Liver (tissue), 8 donors: ENCODE measurements at regions not wholly inside any gene's neighbourhood (a gene's known extent, or its start where the extent isn't known, plus 50 kb on each side); places are given as distances from the start of the nearest gene placed in this dataset.

ENCODE experiments used
- DNase-seq: peaks from one replicate; pipeline ENCODE4 v3.0.0-alpha.2; 2017; ENCODE audit warnings: low spot score
- H3K27ac ChIP-seq, 2 donors: one replicate each; pipeline ENCODE4 v1.7.0; 2013; ENCODE audit warnings: inconsistent platforms in 2 of 2, low read length in 2 of 2, control low read depth in 1 of 2, low read depth in 1 of 2, mild to moderate bottlenecking in 1 of 2
- H3K27me3 ChIP-seq, 4 donors: one replicate each; pipeline versions ENCODE4 v1.6.1 to v1.7.0; 2013; ENCODE audit warnings: low read length in 3 of 4, inconsistent platforms in 1 of 4, mild to moderate bottlenecking in 1 of 4, moderate library complexity in 1 of 4; ENCODE audit not compliant: control insufficient read depth in 4 of 4, insufficient read depth in 4 of 4
- H3K36me3 ChIP-seq, 4 donors: one replicate each; pipeline versions ENCODE4 v1.6.1 to v1.7.0; 2013; ENCODE audit warnings: low read length in 3 of 4, mild to moderate bottlenecking in 3 of 4, low read depth in 1 of 4, moderate library complexity in 1 of 4; ENCODE audit not compliant: control insufficient read depth in 4 of 4, insufficient read depth in 3 of 4
- H3K4me1 ChIP-seq, 4 donors: one replicate each; pipeline versions ENCODE4 v1.6.1 to v1.7.0; 2013; ENCODE audit warnings: low read length in 3 of 4, mild to moderate bottlenecking in 3 of 4, moderate library complexity in 1 of 4; ENCODE audit not compliant: control insufficient read depth in 4 of 4, insufficient read depth in 4 of 4
- H3K4me3 ChIP-seq, 3 donors: one replicate each; pipeline versions ENCODE4 v1.6.1 to v1.7.0; 2013; ENCODE audit warnings: low read length in 3 of 3, control low read depth in 1 of 3, low read depth in 1 of 3, mild to moderate bottlenecking in 1 of 3
- H3K9ac ChIP-seq, 2 donors: one replicate each; pipeline ENCODE4 v1.7.0; 2013; ENCODE audit warnings: low read length in 2 of 2, mild to moderate bottlenecking in 2 of 2, moderate library complexity in 2 of 2, control low read depth in 1 of 2, low read depth in 1 of 2
- H3K9me3 ChIP-seq, 4 donors: one replicate each; pipeline versions ENCODE4 v1.6.1 to v1.7.0; 2013; ENCODE audit warnings: low read length in 3 of 4; ENCODE audit not compliant: control insufficient read depth in 4 of 4
- EGR1 ChIP-seq, 2 donors: IDR thresholded peaks; 2 replicates each; pipeline ENCODE4 v1.6.1; 2016 to 2018; ENCODE audit warnings: antibody characterized with exemption in 2 of 2, low read depth in 2 of 2
- FOXA1 ChIP-seq: IDR thresholded peaks from 2 replicates; pipeline ENCODE4 v1.6.1; 2016; ENCODE audit warnings: antibody characterized with exemption
- FOXA2 ChIP-seq: IDR thresholded peaks from 2 replicates; pipeline ENCODE4 v1.6.1; 2016; ENCODE audit warnings: antibody characterized with exemption
- GABPA ChIP-seq, 2 donors: IDR thresholded peaks in 1 of 2; conservative IDR thresholded peaks in 1 of 2; 2 replicates each; pipeline ENCODE4 v1.6.1; 2016; ENCODE audit warnings: antibody characterized with exemption in 2 of 2, mild to moderate bottlenecking in 1 of 2, moderate library complexity in 1 of 2
- HNF4A ChIP-seq, 2 donors: conservative IDR thresholded peaks; 2 replicates each; pipeline ENCODE4 v1.6.1; 2016; ENCODE audit warnings: antibody characterized with exemption in 2 of 2, mild to moderate bottlenecking in 2 of 2
- HNF4G ChIP-seq: IDR thresholded peaks from 2 replicates; pipeline ENCODE4 v1.6.1; 2016; ENCODE audit warnings: antibody characterized with exemption
- JUND ChIP-seq, 2 donors: IDR thresholded peaks; 2 replicates each; pipeline ENCODE4 v1.6.1; 2016; ENCODE audit warnings: antibody characterized with exemption in 2 of 2
- NR2F2 ChIP-seq: IDR thresholded peaks from 2 replicates; pipeline ENCODE4 v1.6.1; 2016; ENCODE audit warnings: antibody characterized with exemption
- RAD21 ChIP-seq, 2 donors: IDR thresholded peaks; 2 replicates each; pipeline ENCODE4 v1.6.1; 2016; ENCODE audit warnings: antibody characterized with exemption in 2 of 2, mild to moderate bottlenecking in 2 of 2
- RXRA ChIP-seq, 2 donors: IDR thresholded peaks; 2 replicates each; pipeline ENCODE4 v1.6.1; 2017 to 2018; ENCODE audit warnings: antibody characterized with exemption in 2 of 2, mild to moderate bottlenecking in 1 of 2
- TAF1 ChIP-seq: conservative IDR thresholded peaks from 2 replicates; pipeline ENCODE4 v1.6.1; 2016; ENCODE audit warnings: antibody characterized with exemption, mild to moderate bottlenecking
- YY1 ChIP-seq: IDR thresholded peaks from 2 replicates; pipeline ENCODE4 v1.6.1; 2016; ENCODE audit warnings: antibody characterized with exemption, mild to moderate bottlenecking
- WGBS: extraction: QIAGEN DNeasy Blood & Tissue Kit; methylation state at CpG from one replicate; pipeline ENCODE4 v1.1.7; 2013; 5-methylcytosine and 5-hydroxymethylcytosine counted together
- TF ChIP-seq, protein P1 (sequence below): fragments of 150-350 bp; IDR thresholded peaks from 2 replicates; pipeline ENCODE4 v1.5.1; 2017; ENCODE audit warnings: improper control_type of control experiment, low read depth, low read length; ENCODE audit not compliant: missing input control
- TF ChIP-seq, protein P2 (sequence below): IDR thresholded peaks from 2 replicates; pipeline ENCODE4 v1.6.1; 2016; ENCODE audit warnings: antibody characterized with exemption, mild to moderate bottlenecking
- TF ChIP-seq, protein P3 (sequence below): IDR thresholded peaks from 2 replicates; pipeline ENCODE4 v1.6.1; 2016; ENCODE audit warnings: antibody characterized with exemption
- TF ChIP-seq, protein P4 (sequence below): IDR thresholded peaks from 2 replicates; pipeline ENCODE4 v1.6.1; 2016; ENCODE audit warnings: antibody characterized with exemption
- donor health status: healthy.
- donor health status: healthy.
- donor health status: healthy.
- donor health status: healthy.
- donor health status: healthy.

DNA sequence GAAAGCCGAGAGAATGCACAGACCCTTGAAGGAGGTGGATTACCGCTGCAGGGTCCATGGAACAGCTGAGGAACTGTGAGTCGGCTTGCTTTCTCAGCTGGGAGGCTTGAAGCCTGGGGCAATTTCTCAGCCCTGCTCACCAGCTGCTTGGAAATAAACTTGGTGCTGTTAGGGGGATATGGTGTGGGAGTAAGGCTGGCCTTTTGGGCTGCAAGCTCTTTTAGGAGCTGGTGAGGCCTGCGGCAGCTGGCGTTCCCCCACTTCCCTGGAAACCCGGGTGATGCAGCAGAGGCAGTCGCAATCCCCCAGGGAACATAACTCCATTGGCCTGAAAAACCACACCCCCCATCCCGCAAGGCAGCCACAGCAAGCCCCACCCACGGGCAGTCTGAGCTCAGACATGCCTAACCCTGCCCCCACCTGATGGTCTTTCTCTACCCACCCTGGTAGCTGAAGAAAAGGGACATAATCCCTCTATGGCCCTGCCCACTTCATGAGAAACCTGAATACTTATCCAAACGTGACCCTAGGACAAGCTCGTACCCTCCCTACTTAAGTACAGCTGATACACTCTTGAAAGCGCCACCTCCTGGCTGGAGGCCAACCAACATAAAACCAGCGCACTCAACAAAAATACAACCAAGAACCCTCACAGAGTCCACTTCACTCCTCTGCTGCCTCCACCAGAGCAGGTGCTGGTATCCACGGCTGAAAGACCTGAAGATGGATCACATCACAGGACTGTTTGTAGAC lies 1995.8 kb downstream of the NCAM2 start:
- TF ChIP-seq RAD21 (IDR thresholded peaks at IDR 0.05), result no peak
- TF ChIP-seq, protein P1, sequence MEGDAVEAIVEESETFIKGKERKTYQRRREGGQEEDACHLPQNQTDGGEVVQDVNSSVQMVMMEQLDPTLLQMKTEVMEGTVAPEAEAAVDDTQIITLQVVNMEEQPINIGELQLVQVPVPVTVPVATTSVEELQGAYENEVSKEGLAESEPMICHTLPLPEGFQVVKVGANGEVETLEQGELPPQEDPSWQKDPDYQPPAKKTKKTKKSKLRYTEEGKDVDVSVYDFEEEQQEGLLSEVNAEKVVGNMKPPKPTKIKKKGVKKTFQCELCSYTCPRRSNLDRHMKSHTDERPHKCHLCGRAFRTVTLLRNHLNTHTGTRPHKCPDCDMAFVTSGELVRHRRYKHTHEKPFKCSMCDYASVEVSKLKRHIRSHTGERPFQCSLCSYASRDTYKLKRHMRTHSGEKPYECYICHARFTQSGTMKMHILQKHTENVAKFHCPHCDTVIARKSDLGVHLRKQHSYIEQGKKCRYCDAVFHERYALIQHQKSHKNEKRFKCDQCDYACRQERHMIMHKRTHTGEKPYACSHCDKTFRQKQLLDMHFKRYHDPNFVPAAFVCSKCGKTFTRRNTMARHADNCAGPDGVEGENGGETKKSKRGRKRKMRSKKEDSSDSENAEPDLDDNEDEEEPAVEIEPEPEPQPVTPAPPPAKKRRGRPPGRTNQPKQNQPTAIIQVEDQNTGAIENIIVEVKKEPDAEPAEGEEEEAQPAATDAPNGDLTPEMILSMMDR, result no peak
- no peak for TF ChIP-seq FOXA1
- TF ChIP-seq JUND (IDR thresholded peaks at IDR 0.05), result no peak
- TF ChIP-seq, protein P2, sequence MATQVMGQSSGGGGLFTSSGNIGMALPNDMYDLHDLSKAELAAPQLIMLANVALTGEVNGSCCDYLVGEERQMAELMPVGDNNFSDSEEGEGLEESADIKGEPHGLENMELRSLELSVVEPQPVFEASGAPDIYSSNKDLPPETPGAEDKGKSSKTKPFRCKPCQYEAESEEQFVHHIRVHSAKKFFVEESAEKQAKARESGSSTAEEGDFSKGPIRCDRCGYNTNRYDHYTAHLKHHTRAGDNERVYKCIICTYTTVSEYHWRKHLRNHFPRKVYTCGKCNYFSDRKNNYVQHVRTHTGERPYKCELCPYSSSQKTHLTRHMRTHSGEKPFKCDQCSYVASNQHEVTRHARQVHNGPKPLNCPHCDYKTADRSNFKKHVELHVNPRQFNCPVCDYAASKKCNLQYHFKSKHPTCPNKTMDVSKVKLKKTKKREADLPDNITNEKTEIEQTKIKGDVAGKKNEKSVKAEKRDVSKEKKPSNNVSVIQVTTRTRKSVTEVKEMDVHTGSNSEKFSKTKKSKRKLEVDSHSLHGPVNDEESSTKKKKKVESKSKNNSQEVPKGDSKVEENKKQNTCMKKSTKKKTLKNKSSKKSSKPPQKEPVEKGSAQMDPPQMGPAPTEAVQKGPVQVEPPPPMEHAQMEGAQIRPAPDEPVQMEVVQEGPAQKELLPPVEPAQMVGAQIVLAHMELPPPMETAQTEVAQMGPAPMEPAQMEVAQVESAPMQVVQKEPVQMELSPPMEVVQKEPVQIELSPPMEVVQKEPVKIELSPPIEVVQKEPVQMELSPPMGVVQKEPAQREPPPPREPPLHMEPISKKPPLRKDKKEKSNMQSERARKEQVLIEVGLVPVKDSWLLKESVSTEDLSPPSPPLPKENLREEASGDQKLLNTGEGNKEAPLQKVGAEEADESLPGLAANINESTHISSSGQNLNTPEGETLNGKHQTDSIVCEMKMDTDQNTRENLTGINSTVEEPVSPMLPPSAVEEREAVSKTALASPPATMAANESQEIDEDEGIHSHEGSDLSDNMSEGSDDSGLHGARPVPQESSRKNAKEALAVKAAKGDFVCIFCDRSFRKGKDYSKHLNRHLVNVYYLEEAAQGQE, result no peak
- H3K27me3 ChIP-seq, result no peaks in the 10 kb centered on the region
- WGBS, result 82% methylated on average over 14 of the region's 14 CpGs

DNA sequence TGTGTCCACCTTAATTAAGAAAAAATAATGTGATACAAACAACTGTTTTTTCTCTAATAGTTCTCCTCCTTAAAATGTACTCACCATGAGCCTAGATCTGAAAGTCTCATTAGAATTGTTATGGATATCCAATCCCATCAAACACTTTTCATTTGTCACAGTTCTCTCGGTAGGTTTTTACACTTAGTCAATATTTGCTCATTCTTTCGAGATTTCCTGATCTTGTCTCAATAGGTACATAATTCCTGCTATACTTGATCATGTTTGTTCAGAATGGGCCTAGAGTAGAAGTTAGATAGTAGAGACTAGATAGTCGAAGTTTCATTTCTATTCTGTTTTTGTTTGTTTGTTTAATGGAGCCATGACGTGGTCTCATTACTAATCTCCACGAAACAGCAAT lies 2005.7 kb downstream of the NCAM2 start:
- H3K4me1 ChIP-seq, result no peaks in the 10 kb centered on the region
- WGBS, result 42% methylated on average over 5 of the region's 5 CpGs
- no peak overlapping the region for H3K4me3 ChIP-seq
- DNase-seq, result no peak
- H3K9me3 ChIP-seq, result no peaks in the 10 kb centered on the region
- H3K36me3 ChIP-seq, result no peaks in the 10 kb centered on the region
- H3K27ac ChIP-seq, result no peak overlapping the region
- no peaks in the 10 kb centered on the region for H3K27me3 ChIP-seq
- no peak overlapping the region for H3K9ac ChIP-seq
- no peak for TF ChIP-seq EGR1 (IDR thresholded peaks at IDR 0.05; ENCODE audit: low read depth in 2 of 2)
- TF ChIP-seq, protein P2, result no peak
- TF ChIP-seq TAF1, result no peak
- TF ChIP-seq, protein P1, result no peak
- TF ChIP-seq FOXA2, result no peak
- no peak for TF ChIP-seq YY1
- TF ChIP-seq, protein P3, sequence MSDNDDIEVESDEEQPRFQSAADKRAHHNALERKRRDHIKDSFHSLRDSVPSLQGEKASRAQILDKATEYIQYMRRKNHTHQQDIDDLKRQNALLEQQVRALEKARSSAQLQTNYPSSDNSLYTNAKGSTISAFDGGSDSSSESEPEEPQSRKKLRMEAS, result no peak
- no peak for TF ChIP-seq NR2F2
- TF ChIP-seq, protein P4, sequence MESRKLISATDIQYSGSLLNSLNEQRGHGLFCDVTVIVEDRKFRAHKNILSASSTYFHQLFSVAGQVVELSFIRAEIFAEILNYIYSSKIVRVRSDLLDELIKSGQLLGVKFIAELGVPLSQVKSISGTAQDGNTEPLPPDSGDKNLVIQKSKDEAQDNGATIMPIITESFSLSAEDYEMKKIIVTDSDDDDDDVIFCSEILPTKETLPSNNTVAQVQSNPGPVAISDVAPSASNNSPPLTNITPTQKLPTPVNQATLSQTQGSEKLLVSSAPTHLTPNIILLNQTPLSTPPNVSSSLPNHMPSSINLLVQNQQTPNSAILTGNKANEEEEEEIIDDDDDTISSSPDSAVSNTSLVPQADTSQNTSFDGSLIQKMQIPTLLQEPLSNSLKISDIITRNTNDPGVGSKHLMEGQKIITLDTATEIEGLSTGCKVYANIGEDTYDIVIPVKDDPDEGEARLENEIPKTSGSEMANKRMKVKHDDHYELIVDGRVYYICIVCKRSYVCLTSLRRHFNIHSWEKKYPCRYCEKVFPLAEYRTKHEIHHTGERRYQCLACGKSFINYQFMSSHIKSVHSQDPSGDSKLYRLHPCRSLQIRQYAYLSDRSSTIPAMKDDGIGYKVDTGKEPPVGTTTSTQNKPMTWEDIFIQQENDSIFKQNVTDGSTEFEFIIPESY, result no peak
- no peak for TF ChIP-seq FOXA1
- no peak for TF ChIP-seq RAD21 (IDR thresholded peaks at IDR 0.05)
- no peak for TF ChIP-seq RXRA (IDR thresholded peaks at IDR 0.05)
- no peak for TF ChIP-seq HNF4A (conservative IDR thresholded peaks at IDR 0.05)
- no peak for TF ChIP-seq HNF4G
- no peak for TF ChIP-seq GABPA (IDR thresholded peaks at IDR 0.05 in 1 of 2, conservative IDR thresholded peaks at IDR 0.05 in 1 of 2)

More for the DNA sequence above, 1995.8 kb downstream of the NCAM2 start:
- Histone ChIP-seq H3K4me3 (no peak overlapping the region), H3K27ac (no peak overlapping the region), H3K9me3 (no peaks in the 10 kb centered on the region), H3K4me1 (no peaks in the 10 kb centered on the region), H3K36me3 (no peaks in the 10 kb centered on the region), H3K9ac (no peak overlapping the region)
- DNase-seq, result no peak
